GM23338 (cell line): ENCODE measurements at regions not wholly inside any gene's neighbourhood (a gene's known extent, or its start where the extent isn't known, plus 50 kb on each side); places are given as distances from the start of the nearest gene placed in this dataset.

Experiments used
- ATAC-seq: fragments of 200-7000 bp; cut with Tn5 transposase; 3 replicates; pipeline ENCODE4 v1.9.1; 2020
- DNase-seq: peaks from one replicate; pipeline ENCODE4 v3.0.0-alpha.2; 2015; ENCODE audit warnings: low spot score
- H2AFZ ChIP-seq: fragments of 200-600 bp; sonication (generic); 2 replicates; pipeline ENCODE4 v1.8.0; 2016; ENCODE audit warnings: antibody characterized with exemption, mild to moderate bottlenecking, moderate library complexity
- H3F3A ChIP-seq: fragments of 200-600 bp; sonication (generic); replicated peaks from 2 replicates; pipeline ENCODE4 v1.8.0; 2017; ENCODE audit warnings: antibody characterized with exemption, mixed run types, low read depth
- H3K27ac ChIP-seq: fragments of 200-600 bp; sonication (generic); 2 replicates; pipeline ENCODE4 v1.6.1; 2016; ENCODE audit warnings: low read depth
- H3K27me3 ChIP-seq: fragments of 200-600 bp; sonication (generic); 2 replicates; pipeline ENCODE4 v1.8.0; 2016; ENCODE audit warnings: mild to moderate bottlenecking, mixed run types, moderate library complexity; ENCODE audit not compliant: insufficient read depth
- H3K36me3 ChIP-seq: fragments of 200-600 bp; sonication (generic); 2 replicates; pipeline ENCODE4 v1.8.0; 2016; ENCODE audit warnings: mild to moderate bottlenecking; ENCODE audit not compliant: insufficient read depth
- H3K4me1 ChIP-seq: fragments of 200-600 bp; sonication (generic); 2 replicates; pipeline ENCODE4 v1.8.0; 2016; ENCODE audit warnings: mild to moderate bottlenecking, moderate library complexity; ENCODE audit not compliant: insufficient read depth
- H3K4me2 ChIP-seq: fragments of 200-600 bp; sonication (generic); 2 replicates; pipeline ENCODE4 v1.7.1; 2017; ENCODE audit warnings: mixed run types
- H3K4me3 ChIP-seq: fragments of 200-600 bp; sonication (generic); 2 replicates; pipeline ENCODE4 v1.6.1; 2016; ENCODE audit warnings: mixed run types
- H3K79me2 ChIP-seq: fragments of 200-600 bp; sonication (generic); replicated peaks from 2 replicates; pipeline ENCODE4 v1.8.0; 2017; ENCODE audit warnings: mild to moderate bottlenecking; ENCODE audit not compliant: insufficient read depth
- H3K9me2 ChIP-seq: fragments of 200-600 bp; sonication (generic); 2 replicates; pipeline ENCODE4 v1.8.0; 2017; ENCODE audit not compliant: insufficient read depth
- H4K20me1 ChIP-seq: fragments of 200-600 bp; sonication (generic); replicated peaks from 2 replicates; pipeline ENCODE4 v1.8.0; 2017; ENCODE audit warnings: mild to moderate bottlenecking; ENCODE audit not compliant: insufficient read depth
- H3K27ac Mint-ChIP-seq: 2 replicates; pipeline ENCODE4 v1.8.0; 2020; ENCODE audit warnings: inconsistent platforms, mild to moderate bottlenecking, moderate library complexity, mixed read lengths
- H3K27me3 Mint-ChIP-seq: 3 replicates; pipeline ENCODE4 v1.8.0; 2022; ENCODE audit warnings: low read depth, mild to moderate bottlenecking, moderate library complexity, mixed read lengths, inconsistent platforms; ENCODE audit not compliant: insufficient read depth, poor library complexity
- H3K36me3 Mint-ChIP-seq: 3 replicates; pipeline ENCODE4 v1.8.0; 2021; ENCODE audit warnings: low read depth, mild to moderate bottlenecking, inconsistent platforms, moderate library complexity, mixed read lengths
- H3K4me1 Mint-ChIP-seq: 3 replicates; pipeline ENCODE4 v1.8.0; 2020; ENCODE audit warnings: mild to moderate bottlenecking, inconsistent platforms, mixed read lengths
- H3K4me3 Mint-ChIP-seq: 3 replicates; pipeline ENCODE4 v1.8.0; 2021; ENCODE audit warnings: moderate library complexity, mild to moderate bottlenecking, inconsistent platforms, mixed read lengths
- H3K9me3 Mint-ChIP-seq: 3 replicates; pipeline ENCODE4 v1.8.0; 2020; ENCODE audit warnings: moderate library complexity, mild to moderate bottlenecking, inconsistent platforms, mixed read lengths
- EZH2 ChIP-seq: fragments of 200-600 bp; sonication (generic); IDR thresholded peaks from one replicate; pipeline ENCODE4 v1.8.0; 2017; ENCODE audit warnings: antibody characterized with exemption, mild to moderate bottlenecking, low read depth; ENCODE audit not compliant: unreplicated experiment
- JUNB ChIP-seq: IDR thresholded peaks from one replicate; pipeline ENCODE4 v1.6.1; 2016; ENCODE audit warnings: antibody characterized with exemption; ENCODE audit not compliant: unreplicated experiment
- NANOG ChIP-seq: IDR thresholded peaks from 2 replicates; pipeline ENCODE4 v1.6.1; 2016; ENCODE audit warnings: antibody characterized with exemption, borderline replicate concordance
- TF ChIP-seq, protein P1 (sequence below): fragments of 250-450 bp; sonication (Bioruptor Pico); IDR thresholded peaks from 2 replicates; pipeline ENCODE4 v1.5.0; 2020; ENCODE audit warnings: mild to moderate bottlenecking, moderate library complexity
- TF ChIP-seq, protein P2 (sequence below): IDR thresholded peaks from one replicate; pipeline ENCODE4 v1.6.1; 2018; ENCODE audit warnings: antibody characterized with exemption; ENCODE audit not compliant: unreplicated experiment

DNA sequence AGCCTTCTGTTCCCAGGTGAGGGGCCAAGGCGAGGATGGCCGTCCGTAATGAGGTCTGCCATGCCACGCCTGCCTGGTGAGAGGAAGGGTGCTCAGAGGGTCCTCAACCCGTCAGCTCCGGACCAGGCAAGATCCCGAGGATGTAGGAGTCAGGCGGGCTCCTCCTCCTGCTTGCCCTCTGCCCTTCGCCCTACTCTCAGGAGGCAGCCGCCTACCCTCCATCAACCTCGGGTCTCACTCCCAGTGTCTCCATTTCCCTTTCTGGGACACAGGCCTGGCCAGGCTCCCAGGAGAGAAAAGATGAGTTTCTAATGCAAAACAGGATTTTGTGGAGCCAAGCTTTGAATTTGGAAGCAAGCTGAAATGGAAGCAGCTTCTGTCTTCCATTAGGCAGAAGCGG is 184.0 kb downstream of the PTPN20 start (continued):
- TF ChIP-seq, protein P1, sequence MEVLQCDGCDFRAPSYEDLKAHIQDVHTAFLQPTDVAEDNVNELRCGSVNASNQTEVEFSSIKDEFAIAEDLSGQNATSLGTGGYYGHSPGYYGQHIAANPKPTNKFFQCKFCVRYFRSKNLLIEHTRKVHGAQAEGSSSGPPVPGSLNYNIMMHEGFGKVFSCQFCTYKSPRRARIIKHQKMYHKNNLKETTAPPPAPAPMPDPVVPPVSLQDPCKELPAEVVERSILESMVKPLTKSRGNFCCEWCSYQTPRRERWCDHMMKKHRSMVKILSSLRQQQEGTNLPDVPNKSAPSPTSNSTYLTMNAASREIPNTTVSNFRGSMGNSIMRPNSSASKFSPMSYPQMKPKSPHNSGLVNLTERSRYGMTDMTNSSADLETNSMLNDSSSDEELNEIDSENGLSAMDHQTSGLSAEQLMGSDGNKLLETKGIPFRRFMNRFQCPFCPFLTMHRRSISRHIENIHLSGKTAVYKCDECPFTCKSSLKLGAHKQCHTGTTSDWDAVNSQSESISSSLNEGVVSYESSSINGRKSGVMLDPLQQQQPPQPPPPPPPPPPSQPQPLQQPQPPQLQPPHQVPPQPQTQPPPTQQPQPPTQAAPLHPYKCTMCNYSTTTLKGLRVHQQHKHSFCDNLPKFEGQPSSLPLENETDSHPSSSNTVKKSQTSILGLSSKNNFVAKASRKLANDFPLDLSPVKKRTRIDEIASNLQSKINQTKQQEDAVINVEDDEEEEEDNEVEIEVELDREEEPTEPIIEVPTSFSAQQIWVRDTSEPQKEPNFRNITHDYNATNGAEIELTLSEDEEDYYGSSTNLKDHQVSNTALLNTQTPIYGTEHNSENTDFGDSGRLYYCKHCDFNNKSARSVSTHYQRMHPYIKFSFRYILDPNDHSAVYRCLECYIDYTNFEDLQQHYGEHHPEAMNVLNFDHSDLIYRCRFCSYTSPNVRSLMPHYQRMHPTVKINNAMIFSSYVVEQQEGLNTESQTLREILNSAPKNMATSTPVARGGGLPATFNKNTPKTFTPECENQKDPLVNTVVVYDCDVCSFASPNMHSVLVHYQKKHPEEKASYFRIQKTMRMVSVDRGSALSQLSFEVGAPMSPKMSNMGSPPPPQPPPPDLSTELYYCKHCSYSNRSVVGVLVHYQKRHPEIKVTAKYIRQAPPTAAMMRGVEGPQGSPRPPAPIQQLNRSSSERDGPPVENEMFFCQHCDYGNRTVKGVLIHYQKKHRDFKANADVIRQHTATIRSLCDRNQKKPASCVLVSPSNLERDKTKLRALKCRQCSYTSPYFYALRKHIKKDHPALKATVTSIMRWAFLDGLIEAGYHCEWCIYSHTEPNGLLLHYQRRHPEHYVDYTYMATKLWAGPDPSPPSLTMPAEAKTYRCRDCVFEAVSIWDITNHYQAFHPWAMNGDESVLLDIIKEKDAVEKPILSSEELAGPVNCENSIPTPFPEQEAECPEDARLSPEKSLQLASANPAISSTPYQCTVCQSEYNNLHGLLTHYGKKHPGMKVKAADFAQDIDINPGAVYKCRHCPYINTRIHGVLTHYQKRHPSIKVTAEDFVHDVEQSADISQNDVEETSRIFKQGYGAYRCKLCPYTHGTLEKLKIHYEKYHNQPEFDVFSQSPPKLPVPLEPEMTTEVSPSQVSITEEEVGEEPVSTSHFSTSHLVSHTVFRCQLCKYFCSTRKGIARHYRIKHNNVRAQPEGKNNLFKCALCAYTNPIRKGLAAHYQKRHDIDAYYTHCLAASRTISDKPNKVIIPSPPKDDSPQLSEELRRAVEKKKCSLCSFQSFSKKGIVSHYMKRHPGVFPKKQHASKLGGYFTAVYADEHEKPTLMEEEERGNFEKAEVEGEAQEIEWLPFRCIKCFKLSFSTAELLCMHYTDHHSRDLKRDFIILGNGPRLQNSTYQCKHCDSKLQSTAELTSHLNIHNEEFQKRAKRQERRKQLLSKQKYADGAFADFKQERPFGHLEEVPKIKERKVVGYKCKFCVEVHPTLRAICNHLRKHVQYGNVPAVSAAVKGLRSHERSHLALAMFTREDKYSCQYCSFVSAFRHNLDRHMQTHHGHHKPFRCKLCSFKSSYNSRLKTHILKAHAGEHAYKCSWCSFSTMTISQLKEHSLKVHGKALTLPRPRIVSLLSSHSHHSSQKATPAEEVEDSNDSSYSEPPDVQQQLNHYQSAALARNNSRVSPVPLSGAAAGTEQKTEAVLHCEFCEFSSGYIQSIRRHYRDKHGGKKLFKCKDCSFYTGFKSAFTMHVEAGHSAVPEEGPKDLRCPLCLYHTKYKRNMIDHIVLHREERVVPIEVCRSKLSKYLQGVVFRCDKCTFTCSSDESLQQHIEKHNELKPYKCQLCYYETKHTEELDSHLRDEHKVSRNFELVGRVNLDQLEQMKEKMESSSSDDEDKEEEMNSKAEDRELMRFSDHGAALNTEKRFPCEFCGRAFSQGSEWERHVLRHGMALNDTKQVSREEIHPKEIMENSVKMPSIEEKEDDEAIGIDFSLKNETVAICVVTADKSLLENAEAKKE (CRISPR knock-in tag): no peak
- TF ChIP-seq NANOG (no peak), EZH2 (no peak)

DNA sequence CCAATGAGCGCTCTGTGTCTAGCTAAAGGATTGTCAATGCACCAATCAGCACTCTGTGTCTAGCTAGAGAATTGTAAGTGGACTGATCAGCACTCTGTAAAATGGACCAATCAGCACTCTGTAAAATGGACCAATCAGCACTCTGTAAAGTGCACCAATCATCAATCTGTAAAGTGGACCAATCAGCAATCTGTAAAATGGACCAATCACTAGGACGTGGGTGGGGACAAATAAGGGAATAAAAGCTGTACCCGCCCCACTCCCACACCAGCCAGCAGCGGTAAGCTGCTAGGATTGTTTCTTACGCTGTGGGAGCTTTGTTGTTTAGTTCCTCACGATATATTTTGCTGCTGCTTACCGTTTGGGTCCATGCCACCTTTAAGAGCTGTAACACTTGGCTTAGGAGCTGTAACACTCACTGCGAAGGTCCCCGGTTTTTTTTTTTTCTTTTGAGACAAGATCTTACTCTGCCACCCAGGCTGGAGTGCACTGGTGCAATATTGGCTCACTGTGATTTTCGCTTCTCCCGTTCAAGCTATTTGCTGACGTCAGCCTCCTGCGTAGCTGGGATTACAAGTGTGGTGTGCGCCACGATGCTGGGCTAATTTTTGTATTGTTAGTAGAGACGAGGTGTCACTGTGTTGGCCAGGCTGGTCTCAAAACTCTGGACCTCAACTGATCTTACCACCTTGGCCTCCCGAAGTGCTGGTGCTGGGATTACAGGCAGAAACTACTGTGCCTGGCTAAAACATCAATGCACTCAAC is 184.8 kb downstream of the PTPN20 start:
- H3K27ac Mint-ChIP-seq: no peak overlapping the region
- H3K4me2 ChIP-seq: no peak overlapping the region
- ATAC-seq: no peak
- no peak for TF ChIP-seq JUNB
- TF ChIP-seq, protein P1 (CRISPR knock-in tag): no peak
- TF ChIP-seq, protein P2, sequence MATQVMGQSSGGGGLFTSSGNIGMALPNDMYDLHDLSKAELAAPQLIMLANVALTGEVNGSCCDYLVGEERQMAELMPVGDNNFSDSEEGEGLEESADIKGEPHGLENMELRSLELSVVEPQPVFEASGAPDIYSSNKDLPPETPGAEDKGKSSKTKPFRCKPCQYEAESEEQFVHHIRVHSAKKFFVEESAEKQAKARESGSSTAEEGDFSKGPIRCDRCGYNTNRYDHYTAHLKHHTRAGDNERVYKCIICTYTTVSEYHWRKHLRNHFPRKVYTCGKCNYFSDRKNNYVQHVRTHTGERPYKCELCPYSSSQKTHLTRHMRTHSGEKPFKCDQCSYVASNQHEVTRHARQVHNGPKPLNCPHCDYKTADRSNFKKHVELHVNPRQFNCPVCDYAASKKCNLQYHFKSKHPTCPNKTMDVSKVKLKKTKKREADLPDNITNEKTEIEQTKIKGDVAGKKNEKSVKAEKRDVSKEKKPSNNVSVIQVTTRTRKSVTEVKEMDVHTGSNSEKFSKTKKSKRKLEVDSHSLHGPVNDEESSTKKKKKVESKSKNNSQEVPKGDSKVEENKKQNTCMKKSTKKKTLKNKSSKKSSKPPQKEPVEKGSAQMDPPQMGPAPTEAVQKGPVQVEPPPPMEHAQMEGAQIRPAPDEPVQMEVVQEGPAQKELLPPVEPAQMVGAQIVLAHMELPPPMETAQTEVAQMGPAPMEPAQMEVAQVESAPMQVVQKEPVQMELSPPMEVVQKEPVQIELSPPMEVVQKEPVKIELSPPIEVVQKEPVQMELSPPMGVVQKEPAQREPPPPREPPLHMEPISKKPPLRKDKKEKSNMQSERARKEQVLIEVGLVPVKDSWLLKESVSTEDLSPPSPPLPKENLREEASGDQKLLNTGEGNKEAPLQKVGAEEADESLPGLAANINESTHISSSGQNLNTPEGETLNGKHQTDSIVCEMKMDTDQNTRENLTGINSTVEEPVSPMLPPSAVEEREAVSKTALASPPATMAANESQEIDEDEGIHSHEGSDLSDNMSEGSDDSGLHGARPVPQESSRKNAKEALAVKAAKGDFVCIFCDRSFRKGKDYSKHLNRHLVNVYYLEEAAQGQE: no peak

More for the DNA sequence above, 184.8 kb downstream of the PTPN20 start:
- H3K4me3 Mint-ChIP-seq: no peak overlapping the region
- H3K36me3 Mint-ChIP-seq: no peaks in the 10 kb centered on the region; the same call in 2 of the 3 replicates
- Histone ChIP-seq H2AFZ (no peak overlapping the region), H3K36me3 (no peaks in the 10 kb centered on the region), H3K4me1 (no peaks in the 10 kb centered on the region), H3F3A (no peaks in the 10 kb centered on the region), H4K20me1 (no peaks in the 10 kb centered on the region), H3K9me2 (peaks cover 6% of the 10 kb centered on the region; the same call in 1 of the 2 replicates), H3K27ac (no peak overlapping the region), H3K27me3 (no peaks in the 10 kb centered on the region), H3K4me3 (no peak overlapping the region), H3K79me2 (no peaks in the 10 kb centered on the region)
- H3K27me3 Mint-ChIP-seq: peaks cover 6% of the 10 kb centered on the region
- H3K9me3 Mint-ChIP-seq: peaks cover 17% of the 10 kb centered on the region
- no peaks in the 10 kb centered on the region for H3K4me1 Mint-ChIP-seq
- DNase-seq: no peak
